IPS-NIHi11 (cell line): ENCODE measurements at regions not wholly inside any gene's neighbourhood (a gene's known extent, or its start where the extent isn't known, plus 50 kb on each side); places are given as distances from the start of the nearest gene placed in this dataset.
"Not testable (repeated sequence)": the region's sequence is repeated elsewhere in the genome, so short reads cannot be mapped to it uniquely, and the experiment has no call there.

Source experiments
- DNase-seq: peaks from one replicate; pipeline ENCODE4 v3.0.0; 2012; ENCODE audit warnings: mixed read lengths, low spot score

DNA sequence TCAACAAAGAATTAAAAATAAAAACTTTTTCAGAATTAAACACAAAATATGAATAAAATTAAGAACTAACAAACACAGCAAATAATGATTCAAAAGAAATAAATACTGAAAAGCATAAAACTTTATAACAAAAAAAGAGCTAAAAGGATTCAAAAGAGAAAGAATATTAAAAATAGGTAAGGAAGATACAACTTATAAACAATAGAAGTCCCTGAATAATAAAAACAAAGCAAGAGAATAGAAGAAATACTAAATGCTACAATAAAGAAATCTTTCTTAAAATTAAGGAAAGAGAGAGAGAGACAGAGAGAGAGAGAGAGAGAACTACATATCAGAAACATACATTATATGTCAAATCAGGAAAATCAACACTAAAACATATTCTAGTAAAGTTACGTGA, 619.9 kb upstream of the SLIT2 start:
- DNase-seq = no peak

DNA sequence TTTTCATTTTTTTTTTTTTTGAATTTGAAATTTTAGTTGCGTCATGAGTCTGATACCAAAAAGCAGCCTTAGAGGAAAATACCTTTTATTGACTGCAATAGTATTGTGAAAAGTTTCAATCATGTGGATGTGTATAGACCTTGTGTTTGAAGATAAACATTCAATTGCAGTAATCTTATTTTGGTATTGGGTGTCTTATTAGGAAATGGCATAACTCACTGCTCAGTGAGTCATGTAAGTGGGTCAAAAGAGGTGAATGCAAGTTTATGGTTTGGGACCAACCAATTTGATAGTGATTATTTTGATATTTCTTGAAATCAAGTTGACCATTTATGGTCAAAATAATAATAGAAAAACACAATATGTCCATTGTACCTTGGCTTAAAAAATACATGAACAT, 627.8 kb upstream of the SLIT2 start:
- DNase-seq = no peak

DNA sequence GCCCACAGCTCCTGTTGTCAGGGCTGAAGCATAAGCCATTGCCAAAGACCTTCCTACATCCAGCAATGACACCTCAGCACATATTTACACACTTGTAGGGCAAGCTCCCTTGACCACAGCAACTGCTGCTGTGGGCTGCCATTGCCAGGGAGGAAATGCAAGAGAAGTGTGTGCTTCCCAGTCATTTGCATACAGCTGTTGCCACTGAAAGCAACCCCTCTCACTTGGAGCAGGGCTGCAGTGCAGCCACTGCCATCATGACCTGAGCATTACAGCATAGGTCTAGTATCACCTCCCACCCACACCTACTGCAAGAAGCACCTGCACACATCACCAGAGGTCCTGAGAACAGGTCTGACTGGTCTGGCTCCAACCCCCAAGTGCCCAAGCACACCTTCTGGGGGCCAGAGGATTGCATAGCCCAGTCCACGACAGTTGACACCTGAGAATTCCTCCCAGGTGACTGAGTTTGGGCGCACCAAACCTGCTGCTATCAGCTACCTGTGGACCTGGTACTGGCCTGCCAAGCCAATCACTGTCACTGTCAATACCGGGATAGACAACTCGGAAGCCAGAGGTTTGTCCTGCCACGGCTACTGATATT, 636.5 kb upstream of the SLIT2 start:
- DNase-seq = no peak

DNA sequence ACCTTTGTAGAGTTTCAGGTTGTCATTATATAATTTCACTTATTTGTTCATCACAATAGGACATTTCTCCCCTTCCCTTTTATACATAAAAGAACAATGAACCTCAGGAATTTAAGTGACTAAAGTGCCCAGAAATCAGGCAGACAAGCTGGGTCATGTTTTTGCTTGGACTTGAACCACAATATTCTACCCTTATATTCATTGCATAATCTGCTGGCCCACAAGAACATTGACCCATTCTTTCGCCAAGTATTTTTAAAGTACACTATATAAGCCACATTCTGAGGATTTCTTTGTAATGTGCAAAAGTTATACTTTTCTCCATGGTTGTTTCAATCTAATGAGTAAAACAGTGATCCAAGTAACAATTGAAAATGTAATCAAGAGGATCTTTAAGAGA, 637.5 kb upstream of the SLIT2 start:
- no peak for DNase-seq

DNA sequence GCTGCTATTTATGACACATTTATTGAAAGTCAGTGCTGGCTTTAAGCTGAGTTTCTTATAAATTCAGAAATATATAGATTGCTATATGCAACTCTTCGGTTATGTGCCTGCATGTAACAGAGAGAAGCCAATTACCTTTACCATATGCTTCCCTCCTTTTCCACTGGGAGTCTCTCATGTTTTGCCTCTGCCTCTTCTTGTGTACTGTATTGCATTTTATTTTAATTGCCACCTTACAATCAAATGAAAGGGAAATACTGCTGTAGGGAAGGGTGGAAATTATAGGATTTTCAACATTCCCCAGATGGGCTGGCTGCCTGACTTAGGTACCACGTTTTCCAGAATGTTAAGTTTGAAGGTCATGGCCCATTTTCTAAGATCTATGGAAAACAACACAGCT, 655.4 kb upstream of the SLIT2 start:
- DNase-seq = no peak

DNA sequence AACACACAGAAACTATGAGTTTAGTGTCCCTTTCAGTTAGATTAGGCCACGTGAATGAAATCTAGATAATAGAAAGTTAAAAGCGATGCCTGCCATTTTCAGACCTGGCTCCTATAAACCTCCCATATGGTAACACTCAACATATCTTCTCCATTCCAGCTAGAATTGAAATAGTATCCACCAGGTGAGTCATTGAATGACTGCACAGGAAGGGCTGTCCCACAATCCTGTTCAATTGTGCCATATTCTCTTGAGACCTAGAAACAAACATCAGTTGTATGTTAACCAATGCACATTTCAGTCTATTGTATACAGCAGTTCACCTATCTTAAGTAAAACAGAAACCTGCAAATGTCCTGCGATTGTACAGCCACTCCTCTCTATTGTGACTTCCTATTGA, 659.3 kb upstream of the SLIT2 start:
- DNase-seq = no peak

DNA sequence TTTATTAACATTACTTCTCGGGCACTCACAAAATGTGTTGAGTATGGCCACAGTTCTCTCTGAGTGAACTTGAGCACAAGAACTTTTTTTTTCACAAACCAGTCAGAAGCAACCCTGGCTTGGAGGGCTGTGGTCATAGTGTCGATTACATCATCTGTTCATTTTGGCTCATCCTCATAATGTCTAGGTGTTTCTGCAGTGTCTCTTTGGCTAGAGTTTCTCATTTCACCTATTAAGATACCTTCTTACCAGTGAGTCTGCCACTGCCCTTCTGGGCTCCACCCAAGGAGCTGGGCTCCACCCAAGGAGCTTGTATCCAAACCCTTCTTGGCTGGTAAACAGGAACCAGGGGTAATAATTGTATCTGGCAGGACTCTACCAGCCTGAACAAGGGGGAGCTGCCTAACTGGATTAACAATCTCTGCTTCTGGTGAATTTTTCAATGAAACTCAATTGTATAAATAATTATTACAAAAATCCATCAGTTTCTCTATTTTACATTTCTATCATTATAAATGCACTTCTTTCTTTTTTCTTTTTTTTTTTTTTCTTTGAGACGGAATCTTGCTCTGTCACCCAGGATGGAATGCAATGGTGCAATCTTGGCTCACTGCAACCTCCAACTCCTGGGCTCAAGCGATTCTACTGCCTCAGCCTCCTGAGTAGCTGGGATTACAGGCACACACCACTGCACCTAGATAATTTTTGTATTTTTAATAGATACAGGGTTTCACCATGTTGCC, 667.7 kb upstream of the SLIT2 start:
- peak; percentile 11 for DNase-seq

DNA sequence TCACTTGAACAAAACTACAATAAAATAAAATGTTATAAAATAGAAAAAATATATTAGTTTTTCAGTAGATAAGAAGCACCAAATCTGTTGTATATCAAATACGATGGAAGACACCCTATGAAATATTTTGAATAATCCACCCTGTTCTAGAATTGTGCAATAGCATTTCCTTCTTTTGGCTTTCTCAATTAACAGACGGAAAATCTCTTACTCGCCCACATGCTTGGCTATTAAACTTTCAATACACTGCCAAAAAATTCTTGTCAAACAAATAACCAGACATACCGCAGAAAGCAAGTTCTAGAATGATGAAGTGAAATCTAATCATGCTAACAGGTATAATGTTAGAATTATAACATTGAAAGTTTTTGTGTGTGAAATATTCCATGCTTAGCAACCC, 671.6 kb upstream of the SLIT2 start:
- no peak for DNase-seq

DNA sequence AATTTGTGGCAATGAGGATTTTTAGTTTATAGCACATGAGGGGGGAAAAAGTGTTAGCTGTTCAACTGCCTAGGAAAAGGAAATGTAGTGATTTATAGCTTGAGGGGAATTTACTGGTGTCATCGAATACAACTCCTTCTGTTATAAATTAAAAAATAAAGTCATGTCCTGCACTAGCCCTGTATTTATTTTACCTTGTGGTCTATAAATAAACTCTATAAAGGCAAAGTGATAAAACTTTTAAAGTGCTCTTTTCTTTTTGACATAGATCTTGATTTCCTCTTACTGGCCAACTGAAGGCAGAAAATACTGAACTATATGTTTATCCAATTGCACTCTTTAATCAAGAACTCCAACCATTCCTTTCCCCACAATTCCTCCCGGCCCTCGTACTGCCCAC, 672.1 kb upstream of the SLIT2 start:
- no peak for DNase-seq

DNA sequence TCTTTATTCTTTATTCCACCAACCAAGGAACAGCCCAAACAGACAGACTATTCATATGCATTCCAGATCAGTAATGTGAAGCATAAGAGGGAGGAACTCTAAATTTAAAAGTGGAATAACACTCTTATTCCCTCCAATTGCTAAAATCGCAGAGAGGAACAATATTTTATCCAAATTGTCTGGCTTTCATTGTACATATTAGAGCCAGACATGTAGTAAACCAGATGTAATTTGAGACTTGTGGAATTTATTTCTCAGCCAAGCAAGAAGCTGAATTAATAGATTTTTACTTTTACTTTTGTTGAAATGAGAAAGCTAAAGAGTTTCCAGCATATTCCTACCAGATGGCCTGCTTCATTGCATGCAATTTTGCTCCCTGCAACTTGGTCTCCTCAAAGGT, 674.6 kb upstream of the SLIT2 start:
- no peak for DNase-seq

DNA sequence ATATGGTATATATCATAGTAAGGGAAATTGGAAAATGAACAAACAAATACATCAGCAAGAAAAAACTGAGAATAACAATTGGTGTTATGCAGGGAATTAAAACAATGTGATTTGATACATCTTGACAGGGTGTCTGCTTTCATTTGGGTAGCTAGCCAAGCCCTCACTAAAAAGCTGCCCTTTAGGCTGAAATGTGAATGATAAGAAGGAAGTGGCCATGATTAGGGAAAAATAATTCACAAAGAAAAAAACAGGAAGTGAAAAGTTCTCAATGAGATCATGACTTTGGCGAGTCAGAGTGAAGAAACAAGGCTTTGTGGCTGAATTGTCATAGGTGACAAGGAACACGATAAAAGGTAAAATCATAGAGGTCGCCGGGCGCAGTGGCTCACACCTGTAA, 675.8 kb upstream of the SLIT2 start:
- no peak for DNase-seq

DNA sequence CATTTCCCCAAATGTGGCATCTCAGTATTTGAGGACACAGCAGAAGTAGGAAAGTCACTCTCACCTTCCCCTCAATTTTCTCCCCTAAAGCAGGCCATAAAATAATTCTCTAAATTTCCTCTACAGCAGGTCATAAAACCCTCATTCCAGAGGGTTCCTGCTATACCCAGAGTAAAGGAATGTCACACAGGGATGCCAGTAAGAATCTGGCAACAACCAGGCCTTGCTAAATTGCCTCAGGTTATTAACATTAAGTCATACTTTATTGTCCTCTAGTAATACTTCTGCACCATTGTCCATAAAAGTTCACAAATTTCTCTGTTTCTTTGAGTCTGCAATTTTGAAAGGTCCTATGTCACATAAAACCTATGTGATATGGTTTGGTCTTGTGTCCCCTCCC, 685.7 kb upstream of the SLIT2 start:
- no peak for DNase-seq

DNA sequence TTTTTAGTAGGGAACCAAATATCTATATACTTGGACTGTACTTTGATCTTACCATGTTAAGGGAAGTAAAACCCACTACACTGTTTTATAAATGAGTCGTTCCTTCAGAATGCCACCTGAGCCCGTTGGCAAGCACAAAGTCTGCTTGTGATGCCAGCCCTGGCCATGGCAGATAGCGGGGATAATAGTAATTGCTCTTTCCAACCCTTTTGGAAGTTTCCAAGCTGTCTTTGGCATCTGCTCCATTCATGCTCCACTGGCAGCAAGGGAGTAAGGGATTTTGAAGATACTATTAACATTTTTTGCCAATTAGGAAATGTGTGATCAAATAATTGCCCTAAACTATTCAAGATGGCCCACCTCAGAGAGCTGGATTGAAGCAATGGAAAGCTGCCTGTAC, 689.2 kb upstream of the SLIT2 start:
- no peak for DNase-seq

DNA sequence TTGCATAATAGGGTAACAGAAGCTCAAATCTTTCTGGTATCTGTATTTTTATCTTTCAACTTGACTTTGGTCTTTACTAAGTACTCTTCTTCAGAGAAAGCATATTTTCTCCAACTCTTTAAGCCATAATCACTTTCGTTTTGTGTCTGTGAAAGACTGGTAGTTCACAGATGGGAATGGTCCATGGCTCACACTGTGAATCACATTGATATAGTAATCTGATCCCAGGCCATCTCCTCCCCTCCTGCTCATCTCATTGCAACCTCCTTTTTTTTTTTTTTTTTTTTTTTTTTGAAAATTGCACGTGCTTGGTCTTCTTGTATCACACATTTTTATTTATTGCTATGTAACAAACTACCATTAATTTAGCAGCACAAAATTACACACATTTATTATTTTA, 694.5 kb upstream of the SLIT2 start:
- no peak for DNase-seq

DNA sequence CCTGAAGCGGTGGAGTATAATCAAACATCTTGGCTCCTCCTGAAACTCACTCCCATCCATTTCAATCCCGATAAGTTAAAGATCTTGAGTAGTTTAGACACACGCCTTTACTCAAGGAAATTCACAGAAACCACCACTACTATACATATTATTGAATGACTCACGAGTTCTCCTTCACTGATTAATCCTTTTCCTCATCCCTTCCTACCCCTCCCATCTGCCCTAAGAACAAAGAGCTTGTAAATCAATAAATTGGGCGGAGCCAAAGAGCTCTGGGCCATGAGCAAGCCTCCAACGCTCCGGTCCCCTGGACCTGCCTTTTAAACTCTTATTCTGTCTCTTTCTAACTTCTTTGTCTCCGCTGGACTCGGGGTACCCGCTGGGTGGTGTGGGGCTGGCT, 695.4 kb upstream of the SLIT2 start:
- not testable (repeated sequence) for DNase-seq

DNA sequence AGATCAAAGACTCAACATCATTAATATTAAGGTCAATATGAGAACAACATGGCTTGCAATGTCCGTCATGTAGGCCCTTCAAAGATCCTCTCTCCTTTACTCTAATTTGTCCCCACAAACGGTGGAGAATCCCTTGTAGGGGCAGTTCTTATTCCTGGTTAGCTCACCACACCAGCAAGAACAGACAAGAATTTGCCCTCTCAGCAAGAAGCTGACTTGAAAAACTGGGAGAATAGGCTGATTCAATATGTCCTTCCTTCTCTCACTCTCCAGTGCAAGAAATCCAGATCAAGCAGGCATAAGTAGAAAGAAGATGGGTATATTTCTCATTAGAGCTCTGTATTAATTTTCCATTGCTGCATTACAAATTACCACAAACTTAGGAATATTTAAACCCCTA, 704.2 kb upstream of the SLIT2 start:
- DNase-seq = no peak

DNA sequence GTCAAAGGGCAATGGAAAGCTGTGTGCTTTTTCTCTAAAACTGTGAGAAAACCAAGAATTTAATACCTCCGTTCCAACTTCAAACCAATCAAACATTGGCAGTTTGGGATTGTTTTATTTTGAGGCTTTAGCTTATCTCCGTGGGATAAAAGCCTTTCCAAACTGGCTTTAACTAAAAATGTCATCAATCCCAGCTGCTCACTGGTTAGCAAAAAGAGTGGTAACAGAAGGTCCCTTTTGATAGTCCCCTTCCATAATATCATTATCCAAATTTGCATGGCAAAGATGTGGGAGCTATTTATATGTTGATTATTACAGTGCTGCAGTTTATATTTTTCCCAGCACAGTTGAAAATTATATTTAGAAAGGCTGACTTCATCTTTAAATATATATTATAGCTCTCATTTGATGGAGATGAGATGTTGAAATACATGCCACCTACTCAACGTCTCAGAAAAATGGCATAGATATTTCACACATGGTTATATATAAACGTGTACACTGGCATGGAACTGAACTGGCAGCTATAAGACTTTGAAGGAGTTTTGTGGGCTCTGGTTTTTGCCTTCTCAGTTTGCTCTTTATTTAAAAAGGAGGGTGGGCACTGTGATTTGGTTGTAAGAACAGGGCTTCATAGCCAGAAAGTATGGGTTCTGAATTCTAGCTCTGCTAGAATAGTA, 707.1 kb upstream of the SLIT2 start:
- no peak for DNase-seq

DNA sequence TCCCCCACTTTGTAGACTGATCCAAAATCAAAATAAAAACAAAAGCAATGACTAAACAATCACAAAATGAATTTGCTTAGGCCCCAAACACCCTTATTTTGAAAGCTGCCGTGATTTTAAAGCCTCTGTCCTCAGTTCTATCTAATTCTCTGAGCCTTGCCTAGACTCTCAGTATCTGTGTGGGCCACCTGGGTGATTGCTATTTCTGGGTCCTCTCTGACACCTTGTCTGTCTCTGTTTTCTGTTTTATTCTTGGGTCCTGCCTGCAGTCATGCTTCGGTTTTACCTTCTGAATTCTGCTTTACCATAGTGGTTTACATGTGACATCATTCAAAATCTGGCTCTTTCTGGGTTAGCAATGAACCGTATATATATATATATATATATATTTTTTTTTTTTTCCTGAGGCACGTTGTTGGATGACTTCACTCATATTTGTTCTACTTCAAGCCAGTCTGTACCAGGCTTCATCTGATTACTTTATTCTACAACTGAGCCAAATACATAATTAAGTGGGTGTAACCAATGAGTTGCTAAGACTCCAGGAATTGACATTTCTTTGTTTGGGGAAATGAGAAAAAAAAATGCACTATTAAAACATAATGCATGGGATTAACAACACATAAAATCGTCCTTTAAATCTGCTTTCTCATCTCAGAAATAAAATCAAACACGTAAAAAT, 710.7 kb upstream of the SLIT2 start:
- DNase-seq = no peak

DNA sequence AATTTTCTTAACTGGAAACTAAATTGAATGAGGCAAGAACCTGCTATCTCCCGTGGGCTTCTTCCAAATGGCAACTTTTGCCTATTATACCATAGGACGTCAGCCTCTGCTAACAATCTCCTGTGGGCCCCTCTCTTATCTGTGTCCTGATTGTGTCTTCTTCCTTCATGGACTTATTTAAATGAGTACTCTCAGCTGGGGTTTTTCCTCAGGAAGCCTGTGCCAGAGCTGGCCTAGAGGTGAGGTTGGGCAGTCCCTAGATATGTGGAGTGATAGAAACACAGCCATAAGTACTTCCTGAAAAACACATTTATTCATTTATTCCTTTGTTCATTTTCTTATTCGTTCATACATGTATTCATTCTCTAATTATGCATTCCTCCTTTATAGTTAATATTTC, 712.5 kb upstream of the SLIT2 start:
- DNase-seq = no peak

DNA sequence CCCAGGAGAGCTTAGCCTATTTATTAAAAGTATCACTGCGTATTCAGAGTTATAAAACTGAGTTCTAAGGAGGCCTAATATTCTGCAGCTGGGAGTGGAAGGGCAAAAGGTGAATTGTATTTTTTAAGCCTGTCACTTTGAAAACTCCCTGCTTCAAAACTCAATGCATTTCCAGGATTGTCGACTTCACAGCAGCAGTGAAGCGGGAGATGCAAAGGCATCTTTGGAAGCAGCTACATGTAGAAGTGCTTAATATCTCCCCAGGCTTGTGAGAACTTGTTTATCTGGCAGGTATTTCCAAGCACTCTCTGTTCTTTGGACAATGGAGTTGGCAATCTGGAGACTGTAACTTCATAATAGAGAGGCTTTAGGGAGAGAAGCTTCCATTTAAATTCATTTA, 717.5 kb upstream of the SLIT2 start:
- DNase-seq = no peak

DNA sequence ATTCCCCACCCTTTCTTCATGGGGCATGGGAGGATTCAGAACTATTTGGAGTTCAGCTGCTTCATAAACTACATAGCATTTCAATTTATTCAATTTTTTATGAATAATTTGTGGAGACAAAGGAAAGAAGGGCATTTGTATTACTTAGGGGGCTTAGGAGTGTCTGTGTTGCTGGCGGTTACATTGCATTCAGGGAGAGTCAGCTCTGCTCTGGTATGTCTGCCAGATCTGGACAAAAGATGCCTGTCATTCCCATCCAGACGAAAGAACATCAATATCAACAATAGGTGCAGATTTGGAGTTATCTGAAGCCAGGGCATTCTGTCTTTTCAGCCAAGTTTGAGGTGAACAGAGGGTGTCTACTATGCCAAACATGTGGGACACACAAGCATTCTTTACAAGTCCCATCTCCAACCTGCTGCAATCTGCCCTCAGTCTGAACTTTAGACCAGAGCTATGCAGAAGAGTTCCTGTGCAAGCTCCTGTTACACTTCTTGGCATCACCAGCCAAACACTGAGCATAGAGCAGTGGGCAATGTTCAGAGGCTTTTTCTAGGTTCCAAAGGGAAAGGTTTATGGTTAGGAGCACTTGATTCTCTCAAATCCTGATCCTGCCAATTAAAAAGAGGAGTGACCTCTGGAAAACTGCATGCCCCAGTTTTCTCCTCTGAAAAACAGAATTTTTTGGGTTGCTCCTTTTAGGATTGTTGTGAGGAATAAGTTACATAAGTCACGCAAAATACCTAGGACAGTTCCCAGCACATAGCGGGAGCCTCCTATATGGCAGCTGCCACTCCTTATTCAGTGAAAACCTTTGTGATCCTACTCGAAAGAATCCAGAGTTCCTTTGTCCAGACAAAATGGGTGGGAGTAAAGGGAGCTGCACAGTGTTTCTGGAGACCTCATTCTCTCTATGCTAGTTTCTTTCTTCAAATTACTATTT, 719.5 kb upstream of the SLIT2 start:
- no peak for DNase-seq

DNA sequence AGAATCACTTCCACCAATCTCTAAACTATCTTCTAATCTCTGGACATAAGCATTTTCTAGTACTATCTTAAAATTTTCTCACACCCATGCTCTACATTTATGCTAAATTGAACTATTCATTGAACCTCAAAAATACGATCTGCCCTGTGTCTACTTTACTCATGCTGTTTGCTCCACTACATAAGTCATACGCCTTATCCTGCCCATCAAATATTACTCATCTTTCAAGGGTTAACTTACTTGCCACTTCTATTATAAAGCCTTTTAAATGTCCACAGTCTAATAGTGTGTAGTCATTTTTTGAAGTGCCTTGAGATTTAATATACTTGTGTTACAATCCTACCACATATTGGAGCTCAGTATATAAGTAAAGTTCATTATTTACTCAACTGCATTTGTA, 727.7 kb upstream of the SLIT2 start:
- no peak for DNase-seq
